Iris pigment epithelial cell (primary cell): ENCODE measurements at regions not wholly inside any gene's neighbourhood (a gene's known extent, or its start where the extent isn't known, plus 50 kb on each side); places are given as distances from the start of the nearest gene placed in this dataset.
"Not testable (repeated sequence)": the region's sequence is repeated elsewhere in the genome, so short reads cannot be mapped to it uniquely, and the experiment has no call there.

Experiments
- DNase-seq: peaks from one replicate; pipeline ENCODE4 v3.0.0-alpha.2; 2011; ENCODE audit warnings: low read depth

DNA sequence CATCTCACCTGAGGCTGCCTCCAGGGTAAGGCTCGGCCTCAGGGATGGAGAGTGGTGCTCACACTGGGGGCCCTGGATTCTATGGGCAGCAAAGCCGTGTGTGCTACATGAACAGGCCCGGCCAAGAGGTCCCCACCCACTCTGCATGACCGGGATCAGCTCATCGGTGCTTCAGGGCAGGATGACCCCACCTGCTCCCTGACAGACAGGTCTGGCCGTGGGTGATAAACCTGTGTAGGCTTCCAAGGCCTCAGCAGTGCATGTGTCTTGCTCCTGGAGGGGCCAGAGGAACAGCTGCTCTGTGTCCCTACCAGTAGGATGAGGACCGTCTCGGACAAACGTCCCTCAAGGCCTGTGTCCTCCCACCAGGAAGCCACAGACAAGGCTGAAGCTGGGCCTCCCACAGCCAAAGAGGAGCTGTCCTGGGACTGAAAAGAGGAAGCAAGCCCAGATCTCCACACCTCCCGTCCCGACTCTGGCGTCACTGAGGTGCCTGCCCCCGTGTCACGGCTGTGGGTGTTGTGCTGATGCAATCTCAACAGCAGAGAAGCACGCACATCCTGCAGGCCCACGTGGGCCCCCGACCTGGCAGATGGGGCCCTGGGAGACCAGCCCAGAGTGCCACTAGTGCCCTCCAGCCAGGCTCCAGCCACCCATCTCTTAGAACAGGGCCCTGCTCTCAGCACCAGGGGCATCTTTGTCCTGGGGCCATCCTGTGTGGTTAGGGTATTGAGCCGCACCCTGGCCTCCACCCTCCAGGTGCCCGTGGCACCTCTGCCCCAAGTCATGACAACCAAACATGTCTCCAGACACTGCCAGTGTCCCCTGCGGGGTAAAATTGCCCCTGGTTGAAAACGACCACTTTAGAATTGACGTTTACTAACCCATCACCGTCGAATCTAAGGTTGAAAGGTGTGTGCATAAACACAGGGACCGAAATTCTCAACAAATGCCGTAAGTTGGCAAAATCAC is 5455.9 kb upstream of the TPTE start:
- DNase-seq: not testable (repeated sequence)

DNA sequence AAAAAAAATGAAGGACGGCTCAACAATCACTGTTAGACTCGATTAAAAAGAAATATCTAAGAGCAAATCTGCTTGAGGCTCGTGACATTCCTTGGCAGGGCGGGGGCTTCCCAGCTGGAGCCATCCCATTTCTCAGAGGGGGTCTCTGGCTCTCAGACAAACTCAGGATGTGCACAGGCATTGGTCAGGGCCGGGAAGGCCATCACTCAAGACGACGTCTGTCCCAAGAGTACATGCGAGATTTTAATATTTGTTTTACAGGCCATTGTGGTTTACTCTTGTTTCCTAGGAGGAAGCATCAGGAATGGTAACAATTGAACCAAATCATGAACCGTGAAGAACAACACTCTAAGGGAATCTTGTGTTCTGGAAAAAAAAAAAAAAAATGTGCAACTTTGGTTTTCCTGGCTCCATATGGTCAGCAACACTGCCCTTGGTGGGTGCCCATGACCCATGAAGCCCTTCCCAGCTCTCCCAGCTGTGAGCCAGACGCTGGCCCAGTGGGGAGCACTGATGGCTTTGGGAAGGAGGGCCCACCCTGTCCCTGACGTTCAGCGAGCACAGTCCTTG is 5454.6 kb upstream of the TPTE start:
- DNase-seq: not testable (repeated sequence)

- DNase-seq: not testable (repeated sequence)
Observed at GRCh38 chr21:5067326-5068048, 5453.9 kb upstream of the TPTE start.

- DNase-seq: not testable (repeated sequence)
Observed at GRCh38 chr21:5068649-5069048, 5452.7 kb upstream of the TPTE start.

- not testable (repeated sequence) for DNase-seq
Observed at GRCh38 chr21:5071180-5071579, 5450.2 kb upstream of the TPTE start.

GRCh38 chr21:5076854-5077253 is 5444.5 kb upstream of the TPTE start:
- DNase-seq: not testable (repeated sequence)

- DNase-seq: not testable (repeated sequence)
Observed at GRCh38 chr21:5079361-5079760, 5442.0 kb upstream of the TPTE start.

DNA sequence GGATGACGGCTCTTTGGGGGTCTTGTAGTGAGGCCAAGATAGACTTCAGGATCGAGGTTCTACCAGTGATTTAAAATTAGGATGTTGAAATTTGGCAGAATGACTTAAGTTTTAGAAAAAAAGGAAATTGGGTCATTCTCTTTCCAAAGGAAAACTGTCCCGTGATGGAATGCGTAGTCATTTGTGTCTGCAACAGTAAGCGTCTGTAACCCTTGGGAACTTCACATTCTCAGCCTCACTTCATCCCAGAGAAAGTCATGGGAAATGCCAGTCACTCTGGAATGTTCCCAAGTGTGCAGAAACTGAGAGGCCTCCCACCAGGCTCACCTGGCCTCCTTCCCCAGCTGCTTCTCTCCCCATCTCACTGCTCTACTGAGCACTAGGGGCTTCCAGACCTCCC is 5441.4 kb upstream of the TPTE start:
- DNase-seq: not testable (repeated sequence)

DNA sequence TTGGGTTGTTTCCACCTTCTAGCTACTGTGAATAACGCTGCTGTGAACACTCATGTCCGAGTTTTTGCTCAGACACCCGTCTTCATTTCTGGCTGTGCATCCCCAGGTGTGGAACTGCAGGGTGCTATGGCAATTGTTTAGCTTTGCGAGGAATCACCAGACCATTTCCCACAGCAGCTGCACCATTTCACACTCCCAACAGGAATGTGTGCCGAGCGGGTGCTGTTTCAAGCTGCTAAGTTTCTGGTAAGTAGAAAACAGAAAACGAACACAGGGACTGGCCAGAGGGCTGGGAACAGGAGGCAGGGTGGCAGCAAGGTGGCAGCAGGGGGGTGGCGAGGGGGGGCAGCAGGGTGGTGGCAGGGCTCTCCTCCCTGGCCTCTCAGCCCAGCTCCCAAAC is 5437.1 kb upstream of the TPTE start:
- not testable (repeated sequence) for DNase-seq

- not testable (repeated sequence) for DNase-seq
Observed at GRCh38 chr21:5085456-5085855, 5435.9 kb upstream of the TPTE start.

DNA sequence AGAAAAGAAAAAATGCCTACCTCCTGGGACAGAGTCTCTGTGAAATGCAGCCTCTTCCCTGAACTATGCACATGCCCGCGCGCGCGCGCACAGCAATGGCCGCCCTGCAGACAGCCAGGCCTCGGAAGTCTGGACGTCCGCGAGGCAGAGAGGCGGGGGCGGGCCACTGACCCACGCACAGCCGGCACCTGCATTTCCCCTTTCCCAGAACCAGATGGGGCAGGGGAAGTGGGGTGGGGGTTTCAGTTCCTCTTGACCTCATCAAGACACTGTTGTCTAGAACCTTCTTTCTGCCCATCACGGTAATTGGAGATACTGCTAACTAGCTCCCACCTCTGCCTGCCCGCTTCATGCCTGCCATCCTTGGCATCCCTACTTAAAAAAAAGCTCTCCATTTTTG is 5435.0 kb upstream of the TPTE start:
- not testable (repeated sequence) for DNase-seq

- not testable (repeated sequence) for DNase-seq
Observed at GRCh38 chr21:5088820-5089219, 5432.6 kb upstream of the TPTE start.

- DNase-seq: not testable (repeated sequence)
Observed at GRCh38 chr21:5089399-5090089, 5431.8 kb upstream of the TPTE start.

- not testable (repeated sequence) for DNase-seq
Observed at GRCh38 chr21:5090132-5091079, 5431.0 kb upstream of the TPTE start.

GRCh38 chr21:5091274-5091673 is 5430.1 kb upstream of the TPTE start:
- not testable (repeated sequence) for DNase-seq

- DNase-seq: not testable (repeated sequence)
Observed at GRCh38 chr21:5095628-5096027, 5425.8 kb upstream of the TPTE start.

GRCh38 chr21:5098010-5098743 is 5423.2 kb upstream of the TPTE start:
- not testable (repeated sequence) for DNase-seq

DNA sequence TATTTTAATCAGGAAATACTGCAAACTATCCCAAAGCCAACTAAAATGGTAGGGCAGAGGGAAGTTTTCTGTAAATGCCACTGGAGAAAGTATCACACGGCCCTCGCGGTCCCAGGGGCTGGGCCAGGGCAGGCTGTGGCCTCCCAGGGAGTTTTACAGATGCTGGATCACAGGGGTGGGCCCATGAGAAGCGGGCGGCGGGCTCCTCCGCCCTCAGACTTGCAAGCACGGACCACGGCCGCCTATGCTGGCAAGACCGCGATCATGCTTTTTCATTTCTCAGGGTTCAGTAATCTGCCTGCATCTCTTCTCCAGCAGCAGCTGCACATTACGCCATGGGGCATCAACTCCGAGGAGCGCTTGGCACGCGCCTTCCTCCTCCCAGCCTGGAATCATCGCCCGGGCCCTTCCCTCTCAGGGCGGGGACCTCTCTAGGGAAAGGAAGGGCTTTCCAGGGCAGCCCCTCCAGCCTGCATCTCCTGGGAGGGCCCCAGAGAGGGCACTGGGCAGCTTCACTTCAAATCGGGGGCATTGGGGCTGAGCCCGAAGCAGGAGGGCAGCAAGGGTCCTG is 5420.7 kb upstream of the TPTE start:
- not testable (repeated sequence) for DNase-seq

DNA sequence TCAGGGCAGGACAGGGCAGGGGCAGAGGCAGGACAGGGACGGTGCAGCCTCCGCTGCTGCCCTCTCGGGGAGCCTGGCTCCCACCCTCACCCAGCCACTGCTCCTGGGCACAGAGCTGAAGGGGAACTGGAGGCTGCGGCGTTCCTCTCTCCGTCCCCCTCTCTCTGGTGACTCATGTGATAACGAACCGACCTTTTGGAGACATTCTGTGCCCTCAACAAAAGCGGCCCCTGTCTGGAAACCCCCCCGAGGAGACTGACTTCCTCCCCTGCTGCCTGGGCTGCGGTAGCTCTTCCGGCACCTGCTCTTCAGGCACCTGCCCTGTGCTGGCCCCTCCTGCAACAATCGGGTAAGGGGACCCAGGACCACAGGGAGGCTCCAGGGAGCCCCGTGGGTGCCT is 5419.6 kb upstream of the TPTE start:
- not testable (repeated sequence) for DNase-seq
